ENCODE measurements at regions not wholly inside any gene's neighbourhood (a gene's known extent, or its start where the extent isn't known, plus 50 kb on each side); places are given as distances from the start of the nearest gene placed in this dataset.

DNA sequence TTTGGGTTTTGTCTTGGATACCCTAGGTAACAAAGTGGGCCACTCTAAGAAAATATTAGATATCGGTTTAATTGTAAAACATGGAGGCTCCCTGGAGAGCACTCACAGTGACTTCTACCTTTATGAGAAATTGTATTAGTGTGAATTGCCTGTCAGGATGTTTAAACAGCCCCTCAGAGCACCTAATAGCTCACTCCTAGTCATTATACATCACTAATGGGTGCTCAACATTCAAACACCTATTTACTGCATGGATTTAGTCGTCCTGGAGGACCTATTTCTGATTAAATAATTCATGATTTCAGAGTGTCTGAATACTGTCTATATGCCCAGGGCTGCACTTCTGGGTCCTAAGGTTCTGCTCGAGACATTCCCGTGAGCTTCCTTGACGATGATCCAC is 430.2 kb upstream of the EEF2KMT start:
- Mint-ChIP-seq H3K4me3 (no peak overlapping the region), H3K9me3 (no peaks in the 10 kb centered on the region), H3K4me1 (no peaks in the 10 kb centered on the region), H3K27me3 (peaks cover 20% of the 10 kb centered on the region), H3K36me3 (no peaks in the 10 kb centered on the region), H3K27ac (no peak overlapping the region)
- DNase-seq = no peak

DNA sequence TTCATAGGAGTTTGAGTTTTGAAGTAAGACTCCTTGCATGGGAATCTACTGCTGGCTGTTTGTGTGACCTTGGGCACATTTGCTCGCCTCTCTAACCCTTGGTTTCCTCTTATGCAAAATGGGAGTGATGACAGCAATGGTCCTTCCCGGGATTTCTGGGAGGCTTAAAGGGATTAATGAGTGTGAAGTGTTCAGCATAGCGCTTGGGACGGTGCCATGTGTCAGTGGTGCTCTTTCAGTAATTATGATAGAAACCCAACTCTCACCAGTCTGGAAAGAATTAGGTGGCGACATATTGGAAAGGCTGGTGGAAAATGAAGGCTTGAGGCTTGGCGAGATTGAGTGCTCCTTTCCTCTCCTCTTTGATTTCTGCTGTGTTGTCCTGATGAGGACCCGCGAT is 429.2 kb upstream of the EEF2KMT start:
- H3K4me1 Mint-ChIP-seq = no peaks in the 10 kb centered on the region
- no peak overlapping the region for H3K4me3 Mint-ChIP-seq
- DNase-seq = no peak
- no peaks in the 10 kb centered on the region for H3K36me3 Mint-ChIP-seq
- no peak overlapping the region for H3K27ac Mint-ChIP-seq
- peaks cover 3% of the 10 kb centered on the region for H3K9me3 Mint-ChIP-seq
- peaks cover 22% of the 10 kb centered on the region for H3K27me3 Mint-ChIP-seq

DNA sequence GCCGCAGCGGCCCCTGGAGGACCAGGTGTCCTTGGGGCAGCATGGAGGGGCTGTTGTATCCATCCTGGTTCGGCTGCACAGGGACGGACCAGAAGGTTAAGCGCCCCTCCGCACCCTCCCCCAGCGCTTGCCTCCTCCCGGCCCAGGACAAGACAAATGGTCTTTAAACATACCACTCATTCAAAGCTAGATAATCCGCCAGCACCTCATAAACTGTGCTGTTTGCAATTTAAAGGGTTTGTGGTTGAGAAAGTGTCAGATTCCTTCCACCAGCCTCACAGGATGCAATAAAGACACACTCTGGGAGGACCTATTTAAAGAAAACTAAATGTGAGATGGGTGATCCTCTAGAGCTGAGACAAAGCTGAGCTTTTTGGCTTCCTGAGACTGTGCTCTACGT is 426.2 kb upstream of the EEF2KMT start:
- peaks cover 22% of the 10 kb centered on the region for H3K27me3 Mint-ChIP-seq
- no peak overlapping the region for H3K4me3 Mint-ChIP-seq
- no peak for DNase-seq
- H3K36me3 Mint-ChIP-seq = no peaks in the 10 kb centered on the region
- H3K4me1 Mint-ChIP-seq = no peaks in the 10 kb centered on the region
- no peak overlapping the region for H3K27ac Mint-ChIP-seq
- peaks cover 3% of the 10 kb centered on the region for H3K9me3 Mint-ChIP-seq

DNA sequence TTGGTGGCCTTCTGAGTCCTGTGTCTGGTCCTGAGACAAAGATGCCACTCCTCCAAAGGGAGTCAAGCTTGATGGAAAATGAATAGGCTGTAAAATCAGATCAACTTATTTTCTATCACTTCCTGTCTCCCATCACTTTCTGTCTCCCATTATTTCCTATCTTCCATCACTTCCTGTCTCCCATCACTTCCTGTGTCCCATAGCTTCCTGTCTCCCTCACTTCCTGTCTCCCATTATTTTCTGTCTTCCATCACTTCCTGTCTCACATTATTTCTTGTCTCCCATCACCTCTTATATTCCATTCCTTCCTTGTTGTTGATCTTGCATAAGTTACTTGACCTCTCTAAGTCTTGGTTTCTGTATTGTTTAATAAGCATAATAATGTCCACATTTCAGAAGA is 418.5 kb upstream of the EEF2KMT start:
- Mint-ChIP-seq H3K36me3 (no peaks in the 10 kb centered on the region), H3K4me1 (no peaks in the 10 kb centered on the region), H3K9me3 (peaks cover 6% of the 10 kb centered on the region), H3K27me3 (peaks cover 3% of the 10 kb centered on the region), H3K4me3 (no peak overlapping the region), H3K27ac (no peak overlapping the region)
- no peak for DNase-seq

DNA sequence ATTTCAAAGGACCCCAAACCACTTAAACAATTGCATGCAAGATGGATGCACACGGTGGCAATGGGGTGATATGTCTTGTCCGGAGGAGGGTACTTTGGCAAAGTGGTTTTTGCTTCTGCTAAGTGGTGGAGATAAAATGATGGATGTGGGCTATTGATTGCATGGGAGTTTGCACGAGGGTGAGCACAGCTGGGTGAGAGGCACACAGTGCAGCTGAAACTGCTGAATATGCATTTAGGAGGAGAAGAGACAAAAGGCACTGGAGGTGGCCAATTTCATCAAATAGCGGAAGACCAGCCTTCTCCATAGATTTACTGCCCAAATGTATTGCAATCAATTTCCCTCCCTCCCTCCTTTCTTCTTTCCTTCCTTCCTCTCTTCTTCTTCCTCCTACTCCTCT is 414.4 kb upstream of the EEF2KMT start:
- no peak for DNase-seq
- no peak overlapping the region for H3K27ac Mint-ChIP-seq
- H3K27me3 Mint-ChIP-seq = peaks cover 3% of the 10 kb centered on the region
- H3K36me3 Mint-ChIP-seq = no peaks in the 10 kb centered on the region
- H3K4me3 Mint-ChIP-seq = no peak overlapping the region
- H3K9me3 Mint-ChIP-seq = peaks cover 6% of the 10 kb centered on the region
- H3K4me1 Mint-ChIP-seq = no peaks in the 10 kb centered on the region

DNA sequence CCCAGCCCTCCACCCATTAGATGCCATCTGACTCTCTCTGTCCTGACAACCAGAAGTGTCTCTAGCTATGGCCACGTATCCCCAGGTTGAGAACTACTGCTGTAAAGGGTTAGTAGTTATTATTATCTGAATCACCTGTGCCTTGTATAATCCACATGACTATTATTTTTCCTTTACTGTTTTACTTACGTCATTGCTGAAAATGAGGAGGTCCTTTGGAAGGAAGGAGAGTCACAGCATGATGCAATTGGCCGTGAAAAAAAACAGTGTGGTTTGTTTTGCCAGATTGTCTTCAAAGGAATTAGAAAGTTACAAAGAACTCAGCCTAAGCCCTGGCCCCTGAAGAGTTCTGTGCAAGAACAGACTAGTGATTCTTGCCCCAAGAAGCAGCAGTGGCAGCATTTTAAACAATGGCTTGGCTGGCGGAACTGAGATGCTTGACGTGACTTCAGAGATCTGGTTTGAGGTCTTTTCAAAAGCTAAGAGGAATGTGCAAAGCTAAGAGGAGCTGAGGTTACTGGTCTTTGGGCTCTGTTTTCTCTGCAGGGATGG is 413.3 kb upstream of the EEF2KMT start:
- no peaks in the 10 kb centered on the region for H3K4me1 Mint-ChIP-seq
- H3K4me3 Mint-ChIP-seq = no peak overlapping the region
- peaks cover 3% of the 10 kb centered on the region for H3K9me3 Mint-ChIP-seq
- no peak overlapping the region for H3K27ac Mint-ChIP-seq
- DNase-seq = no peak
- no peaks in the 10 kb centered on the region for H3K36me3 Mint-ChIP-seq
- H3K27me3 Mint-ChIP-seq = peaks cover 3% of the 10 kb centered on the region

DNA sequence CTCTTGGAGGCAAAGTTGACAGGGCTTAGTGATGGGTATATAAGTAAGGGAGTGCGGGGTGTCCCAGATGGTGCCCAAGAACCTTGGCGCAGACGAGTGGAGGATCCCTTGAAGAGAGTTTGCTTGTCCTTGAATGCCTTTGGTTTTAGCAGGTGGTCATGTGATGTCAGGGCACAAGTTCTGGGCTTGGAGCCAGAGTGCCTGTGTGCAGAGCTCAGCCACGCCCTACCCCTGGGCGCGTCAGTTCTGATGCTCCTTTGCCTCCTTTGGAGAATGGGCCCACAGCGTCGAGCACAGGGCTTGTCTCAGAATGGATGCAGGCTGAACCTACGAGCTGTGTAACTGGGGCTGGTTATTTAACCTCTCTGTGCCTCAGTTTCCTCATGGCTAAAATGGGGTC is 412.2 kb upstream of the EEF2KMT start:
- H3K27ac Mint-ChIP-seq = no peak overlapping the region
- H3K36me3 Mint-ChIP-seq = no peaks in the 10 kb centered on the region
- H3K4me1 Mint-ChIP-seq = no peaks in the 10 kb centered on the region
- DNase-seq = no peak
- peaks cover 3% of the 10 kb centered on the region for H3K27me3 Mint-ChIP-seq
- H3K4me3 Mint-ChIP-seq = no peak overlapping the region
- peaks cover 3% of the 10 kb centered on the region for H3K9me3 Mint-ChIP-seq

DNA sequence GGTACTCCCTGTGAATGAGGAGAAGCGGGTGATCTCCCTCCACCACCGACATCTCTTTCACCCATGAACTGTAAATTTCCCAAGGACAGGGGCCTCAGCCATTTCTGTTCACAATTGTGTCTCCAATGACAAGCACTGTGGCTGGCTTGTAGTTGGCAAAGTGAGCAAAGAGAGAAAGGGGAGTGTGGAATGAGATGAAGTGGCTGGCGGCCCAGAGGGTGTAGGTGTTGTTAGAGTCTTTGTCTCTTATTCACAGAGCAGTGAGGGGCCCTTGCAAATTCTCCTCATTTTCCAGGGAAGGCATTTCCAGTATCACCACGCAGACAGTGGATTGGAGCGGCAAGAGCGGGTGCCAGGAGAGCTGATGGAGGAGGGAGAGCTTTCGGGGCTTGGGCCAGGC is 411.7 kb upstream of the EEF2KMT start:
- Mint-ChIP-seq H3K27ac (no peak overlapping the region), H3K4me3 (no peak overlapping the region), H3K36me3 (no peaks in the 10 kb centered on the region), H3K9me3 (peaks cover under 1% of the 10 kb centered on the region), H3K4me1 (no peaks in the 10 kb centered on the region), H3K27me3 (peaks cover 3% of the 10 kb centered on the region)
- no peak for DNase-seq

DNA sequence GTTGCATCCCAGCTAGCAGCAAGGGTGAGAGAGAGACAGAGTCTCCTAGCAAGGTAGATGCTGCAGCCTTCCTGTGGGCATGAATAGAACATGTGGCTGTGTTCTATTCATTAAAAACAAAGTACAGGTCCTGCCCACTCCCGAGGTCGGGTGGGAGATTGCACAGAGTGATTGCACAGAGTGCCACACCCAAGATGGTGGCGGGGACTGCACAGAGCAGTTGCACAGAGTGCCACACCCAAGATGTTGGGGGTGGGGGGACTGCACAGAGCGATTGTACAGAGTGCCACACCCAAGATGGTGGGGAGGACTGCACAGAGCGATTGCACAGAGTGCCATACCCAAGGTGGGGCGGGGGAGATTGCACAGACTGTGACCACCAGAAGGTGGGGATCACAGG is 410.8 kb upstream of the EEF2KMT start:
- H3K4me1 Mint-ChIP-seq = no peaks in the 10 kb centered on the region
- peaks cover 5% of the 10 kb centered on the region for H3K27me3 Mint-ChIP-seq
- no peaks in the 10 kb centered on the region for H3K36me3 Mint-ChIP-seq
- no peaks in the 10 kb centered on the region for H3K9me3 Mint-ChIP-seq
- H3K27ac Mint-ChIP-seq = no peak overlapping the region
- no peak for DNase-seq
- no peak overlapping the region for H3K4me3 Mint-ChIP-seq

DNA sequence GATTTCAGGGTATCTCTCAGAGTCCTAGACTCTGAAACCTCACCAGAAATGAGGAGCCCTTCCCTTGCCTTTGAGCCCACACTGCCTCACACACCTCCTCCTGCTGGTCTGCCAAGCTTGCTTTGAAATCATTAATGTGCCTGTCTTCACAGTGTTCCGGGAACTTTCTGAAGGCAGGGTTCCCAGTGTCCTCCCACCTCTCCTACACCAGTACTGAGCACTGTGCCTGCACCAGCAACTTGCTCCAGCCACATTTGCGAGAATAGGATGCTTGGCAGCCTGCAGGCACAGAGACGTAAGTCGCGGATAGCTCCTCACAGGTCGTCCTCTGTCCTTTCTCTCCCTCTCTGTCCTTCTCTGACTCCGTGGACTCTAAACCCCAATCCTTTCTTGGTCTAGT is 408.4 kb upstream of the EEF2KMT start:
- DNase-seq = no peak
- peaks cover 5% of the 10 kb centered on the region for H3K27me3 Mint-ChIP-seq
- H3K4me1 Mint-ChIP-seq = no peaks in the 10 kb centered on the region
- H3K27ac Mint-ChIP-seq = no peak overlapping the region
- H3K9me3 Mint-ChIP-seq = no peaks in the 10 kb centered on the region
- no peak overlapping the region for H3K4me3 Mint-ChIP-seq
- no peaks in the 10 kb centered on the region for H3K36me3 Mint-ChIP-seq

DNA sequence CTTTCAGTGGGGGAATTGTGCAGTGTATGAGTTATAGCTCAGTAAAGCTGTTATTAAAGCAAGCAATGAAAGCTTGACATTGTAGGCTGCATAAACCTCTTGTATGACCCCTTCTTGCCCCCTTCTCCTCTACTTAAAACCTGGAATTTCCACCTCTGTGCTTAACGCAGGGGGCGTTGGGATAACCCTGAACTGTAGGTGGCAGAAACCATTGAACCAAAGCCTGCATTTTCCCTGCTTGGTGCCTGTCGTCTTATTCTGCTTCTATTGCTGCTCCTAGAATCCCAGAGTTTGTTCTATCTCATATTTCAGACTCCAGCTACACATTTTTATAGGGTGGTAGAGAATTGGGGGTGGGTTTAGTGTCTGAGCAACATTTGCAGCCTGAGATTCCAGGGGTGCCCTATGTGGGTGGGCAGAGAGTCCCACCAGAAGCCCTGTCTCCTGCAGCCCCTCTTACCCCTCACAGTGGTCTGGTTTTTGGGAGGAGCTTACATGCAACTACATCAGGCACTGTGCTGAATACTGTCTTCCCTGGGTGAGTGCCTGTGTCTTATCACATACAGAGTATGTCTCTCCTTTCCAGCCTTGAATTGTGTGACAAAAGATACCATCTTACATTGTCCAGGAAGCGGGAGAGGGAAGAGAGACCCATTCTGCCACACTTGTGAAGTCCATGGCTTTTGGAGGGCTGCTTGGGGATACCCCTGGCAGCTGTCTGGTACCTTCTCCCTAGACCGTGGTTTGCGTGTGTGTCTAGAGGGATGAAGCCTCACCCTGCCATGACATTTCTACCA is 407.7 kb upstream of the EEF2KMT start:
- Mint-ChIP-seq H3K4me3 (no peak overlapping the region), H3K4me1 (no peaks in the 10 kb centered on the region), H3K27ac (no peak overlapping the region), H3K36me3 (no peaks in the 10 kb centered on the region), H3K27me3 (peaks cover 5% of the 10 kb centered on the region), H3K9me3 (no peaks in the 10 kb centered on the region)
- DNase-seq = no peak

DNA sequence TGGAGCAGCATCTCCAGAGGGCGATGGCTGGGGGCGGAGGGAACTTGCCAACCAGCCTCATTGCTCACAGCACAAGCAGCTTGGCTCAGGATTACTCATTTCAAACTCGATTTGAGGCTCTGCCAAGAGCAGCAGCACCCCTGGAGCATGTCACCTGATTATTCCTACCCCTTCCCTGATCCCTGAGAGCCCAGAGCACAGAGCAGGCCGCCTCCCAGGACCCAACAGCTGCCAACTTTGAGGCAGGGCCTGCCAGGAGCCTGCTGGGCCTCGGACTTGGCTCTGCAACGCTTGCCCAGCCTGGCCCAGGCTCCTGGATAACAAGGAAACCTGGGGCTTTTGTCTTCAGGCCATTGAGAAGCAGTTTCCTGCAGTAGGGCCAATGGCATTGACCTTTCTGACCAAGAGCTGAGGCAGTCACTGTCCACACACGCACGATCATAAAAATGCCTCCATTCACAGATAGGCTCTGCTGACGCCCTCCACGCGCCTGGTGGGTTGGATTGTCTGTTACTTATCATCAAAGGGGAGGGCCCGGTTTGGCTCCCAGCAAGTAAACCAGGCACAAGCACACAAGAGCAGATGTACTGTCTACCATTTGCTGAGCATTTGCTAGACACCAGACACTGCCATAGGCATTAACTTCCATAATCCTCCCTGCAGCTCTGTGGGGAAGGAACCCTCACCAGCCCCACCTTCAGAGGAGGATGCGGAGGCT is 406.6 kb upstream of the EEF2KMT start:
- Mint-ChIP-seq H3K4me1 (no peaks in the 10 kb centered on the region), H3K4me3 (no peak overlapping the region), H3K27ac (no peak overlapping the region), H3K9me3 (no peaks in the 10 kb centered on the region), H3K36me3 (no peaks in the 10 kb centered on the region), H3K27me3 (peaks cover 5% of the 10 kb centered on the region)
- no peak for DNase-seq

DNA sequence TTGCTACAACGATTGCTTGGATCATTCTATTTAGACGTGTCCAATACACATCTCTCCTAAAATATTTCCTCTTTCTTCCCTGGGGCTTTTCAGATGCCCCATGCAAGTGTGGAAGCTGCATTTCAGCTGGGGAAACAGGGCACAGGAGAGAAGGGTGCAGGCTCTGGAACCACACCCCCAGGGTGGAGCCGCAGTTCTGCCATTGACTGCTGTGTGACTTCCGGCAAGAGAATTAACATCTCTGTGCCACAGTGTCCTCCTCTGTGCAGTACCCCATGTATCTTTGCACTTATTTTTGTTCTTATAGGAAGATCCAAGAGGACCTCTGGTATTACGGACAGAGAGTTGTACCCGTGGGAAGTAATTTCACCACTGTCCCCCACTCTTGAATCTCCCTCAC is 405.3 kb upstream of the EEF2KMT start:
- H3K27ac Mint-ChIP-seq = no peak overlapping the region
- H3K4me3 Mint-ChIP-seq = no peak overlapping the region
- peaks cover 5% of the 10 kb centered on the region for H3K27me3 Mint-ChIP-seq

DNA sequence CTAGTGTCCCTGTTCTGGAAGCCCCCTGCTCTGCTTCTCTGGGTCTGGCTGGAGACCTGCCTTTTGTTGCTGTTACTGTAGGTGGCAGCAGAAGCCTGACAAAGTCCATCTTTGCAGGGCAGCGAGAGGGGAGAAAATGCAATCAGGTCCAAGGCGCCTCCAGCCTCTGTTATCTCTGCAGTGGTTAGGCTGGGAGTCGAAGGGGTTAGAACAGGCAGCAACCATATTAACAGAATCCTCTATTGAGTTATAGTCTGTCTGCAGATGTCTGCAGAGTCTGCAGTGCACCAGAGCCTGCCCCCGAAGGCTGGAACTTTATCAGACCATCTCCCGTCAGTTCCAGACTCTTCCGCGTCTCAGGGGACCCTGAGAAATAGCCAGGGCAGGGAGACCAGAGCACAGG is 404.9 kb upstream of the EEF2KMT start:
- Mint-ChIP-seq H3K27me3 (peaks cover 5% of the 10 kb centered on the region), H3K27ac (no peak overlapping the region), H3K36me3 (no peaks in the 10 kb centered on the region), H3K4me3 (no peak overlapping the region), H3K4me1 (no peaks in the 10 kb centered on the region), H3K9me3 (no peaks in the 10 kb centered on the region)
- DNase-seq = no peak

More for the DNA sequence above, 405.3 kb upstream of the EEF2KMT start:
- H3K9me3 Mint-ChIP-seq = no peaks in the 10 kb centered on the region
- no peaks in the 10 kb centered on the region for H3K4me1 Mint-ChIP-seq
- no peaks in the 10 kb centered on the region for H3K36me3 Mint-ChIP-seq
- DNase-seq = no peak

DNA sequence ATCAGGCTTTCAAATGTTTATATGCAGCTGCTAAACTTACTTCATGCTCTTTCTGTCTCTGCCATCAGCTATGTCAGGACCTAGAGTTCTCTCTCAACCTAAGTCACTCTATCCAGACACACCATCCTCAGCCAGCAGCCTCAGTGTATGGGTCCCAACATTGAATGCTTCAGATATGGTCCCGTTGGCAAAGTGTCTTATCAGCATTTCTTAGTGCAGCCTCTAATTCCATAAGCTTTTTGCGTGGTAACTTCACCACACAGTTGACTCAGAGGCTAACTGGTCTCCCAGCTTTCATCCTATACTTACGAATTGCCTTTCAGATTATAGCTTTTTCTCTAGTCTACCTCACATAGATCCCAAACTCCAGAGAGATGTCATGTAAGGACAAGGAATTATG is 402.9 kb upstream of the EEF2KMT start:
- no peaks in the 10 kb centered on the region for H3K4me1 Mint-ChIP-seq
- no peaks in the 10 kb centered on the region for H3K9me3 Mint-ChIP-seq
- H3K4me3 Mint-ChIP-seq = no peak overlapping the region
- no peak overlapping the region for H3K27ac Mint-ChIP-seq
- no peak for DNase-seq
- H3K36me3 Mint-ChIP-seq = no peaks in the 10 kb centered on the region
- peaks cover 5% of the 10 kb centered on the region for H3K27me3 Mint-ChIP-seq

DNA sequence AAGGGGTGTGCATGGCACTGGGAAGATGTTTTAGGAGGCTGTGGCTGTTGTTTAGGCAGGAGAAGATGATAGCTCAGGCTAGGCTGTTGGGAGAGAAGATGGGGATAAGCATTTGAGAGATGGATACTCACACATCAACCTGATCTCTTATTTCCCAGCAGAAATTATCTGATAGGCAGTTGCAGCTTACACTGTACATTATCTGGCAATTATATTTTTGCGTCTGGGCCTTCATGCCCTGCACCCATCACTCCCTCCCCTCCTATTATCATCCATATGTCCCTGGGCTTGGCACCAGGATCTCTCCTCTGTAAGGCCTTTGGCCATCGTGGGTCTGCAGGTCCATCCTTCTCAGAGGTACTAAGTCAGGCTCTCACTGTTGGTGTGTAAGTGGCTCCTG is 401.0 kb upstream of the EEF2KMT start:
- H3K36me3 Mint-ChIP-seq = no peaks in the 10 kb centered on the region
- H3K4me3 Mint-ChIP-seq = no peak overlapping the region
- DNase-seq = no peak
- H3K4me1 Mint-ChIP-seq = no peaks in the 10 kb centered on the region
- peaks cover 1% of the 10 kb centered on the region for H3K27me3 Mint-ChIP-seq
- H3K27ac Mint-ChIP-seq = no peak overlapping the region
- no peaks in the 10 kb centered on the region for H3K9me3 Mint-ChIP-seq
